NOMO-1 (cell line): ENCODE measurements at regions not wholly inside any gene's neighbourhood (a gene's known extent, or its start where the extent isn't known, plus 50 kb on each side); places are given as distances from the start of the nearest gene placed in this dataset.
A peak's percentile ranks its signal among the peaks of the same experiment; 100 is the strongest.

ENCODE experiments used
- DNase-seq, 2 experiments: peaks; one replicate each; lab custom pipeline; 2025; ENCODE audit not compliant: unreplicated experiment in 2 of 2; lab: John Stamatoyannopoulos, UW

DNA sequence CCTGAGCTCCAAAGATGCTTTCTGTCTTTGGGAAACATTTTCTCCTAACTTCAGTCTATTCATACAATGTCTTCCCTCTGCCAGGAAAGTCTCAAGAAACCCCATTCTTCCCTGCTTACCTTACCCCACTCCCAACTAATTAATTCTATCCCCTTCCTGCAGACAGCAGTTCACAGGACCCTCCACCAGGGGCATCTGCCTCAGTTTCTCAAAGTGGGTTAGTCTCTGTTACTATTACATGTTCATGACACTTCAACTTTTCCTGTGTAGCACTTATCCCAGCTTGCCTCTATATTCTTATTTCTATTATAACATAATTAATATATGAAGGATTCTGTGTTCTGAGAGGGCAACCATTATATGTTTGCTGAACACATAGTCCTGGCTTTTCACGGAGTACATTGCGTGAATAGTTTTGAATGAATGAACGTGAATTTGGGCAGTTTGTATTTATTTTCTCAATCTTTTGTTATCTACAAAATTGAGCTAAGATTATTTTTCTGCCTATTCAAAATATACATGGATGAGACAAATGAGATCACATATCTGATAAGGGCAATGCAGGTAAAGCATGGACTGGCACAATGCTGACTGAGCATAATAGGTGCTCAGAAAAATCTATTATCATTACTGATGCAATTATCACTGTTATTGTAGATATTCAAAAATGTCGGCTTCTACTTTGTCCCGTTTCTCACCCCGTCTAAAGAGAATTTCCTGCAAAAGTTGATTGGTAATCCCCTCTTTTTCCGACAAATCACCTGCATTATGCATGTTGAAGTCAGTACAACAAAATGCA lies 341.1 kb downstream of the BRINP1 start:
- no peak for DNase-seq

DNA sequence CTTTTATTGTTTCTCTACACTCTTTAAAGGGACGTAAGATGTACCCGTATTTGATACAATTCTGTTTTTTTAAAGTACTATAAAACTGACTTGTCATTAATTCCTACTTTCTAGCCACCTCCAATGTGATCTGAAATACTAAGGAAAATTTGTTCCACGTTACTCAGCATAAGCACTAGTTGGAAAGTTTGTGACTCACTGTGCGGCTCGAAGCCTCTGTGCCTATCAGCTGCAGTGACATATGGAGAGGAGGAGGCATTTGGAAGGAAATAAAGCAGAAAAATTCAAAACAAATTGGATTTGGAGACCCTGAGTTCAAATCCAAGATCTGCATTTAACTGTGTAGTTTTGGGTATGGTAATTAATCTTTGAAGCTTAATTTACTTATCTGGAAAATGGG lies 339.3 kb downstream of the BRINP1 start:
- DNase-seq, result no peak

DNA sequence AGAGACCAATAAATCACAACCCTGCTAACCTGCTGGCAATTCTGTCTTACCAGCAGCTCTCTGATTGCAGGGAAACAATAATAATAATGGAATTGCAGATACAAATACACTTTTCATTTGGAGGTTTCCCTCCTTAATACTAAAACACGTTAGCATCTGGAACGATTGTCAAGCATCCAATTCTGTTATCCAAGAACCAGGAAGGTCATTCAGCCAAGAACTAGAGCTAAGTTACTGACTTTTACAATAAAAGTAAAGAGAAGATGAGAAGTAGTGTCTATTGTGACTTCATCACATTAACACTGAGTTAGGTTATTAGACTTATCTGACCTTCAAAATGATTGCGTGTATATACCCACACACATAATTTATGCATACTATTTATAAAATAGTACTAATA lies 335.6 kb downstream of the BRINP1 start:
- DNase-seq, result no peak

DNA sequence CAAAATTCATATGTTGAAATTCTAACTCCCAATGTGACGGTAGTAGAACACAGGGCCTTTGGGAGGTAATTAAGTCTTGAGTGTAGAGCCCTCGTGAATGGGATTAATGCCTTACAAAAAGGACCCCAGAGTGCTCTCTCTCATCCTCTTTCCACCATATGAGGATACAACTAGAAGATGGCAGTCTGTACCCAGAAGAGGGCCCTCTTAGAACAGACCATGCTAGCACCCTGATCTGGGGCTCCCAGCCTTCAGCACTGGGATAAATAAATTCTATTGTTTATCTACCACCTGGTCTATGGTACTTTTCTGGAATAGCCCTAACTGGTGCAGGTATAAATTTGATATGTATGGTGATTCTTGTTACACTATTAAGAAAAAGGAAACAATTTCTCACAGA lies 332.3 kb downstream of the BRINP1 start:
- DNase-seq, result no peak

DNA sequence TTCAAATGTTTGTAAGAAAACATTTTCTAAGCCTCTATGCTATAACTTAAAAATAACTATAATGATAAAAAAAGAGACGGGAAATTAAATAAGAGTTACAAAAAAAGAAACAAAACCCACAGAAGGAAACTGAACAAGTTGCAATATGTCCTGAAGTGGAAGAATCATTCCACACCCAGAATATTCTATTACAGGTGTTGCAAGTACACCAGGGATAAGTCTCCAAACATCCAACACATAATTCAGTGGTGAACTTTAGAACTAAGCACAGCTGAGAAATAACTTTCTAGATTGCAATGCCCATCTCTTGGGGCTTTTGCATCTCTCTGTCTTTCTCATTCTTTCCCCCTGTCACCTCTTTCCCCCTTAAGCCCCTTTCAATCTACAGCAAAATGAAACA lies 325.2 kb downstream of the BRINP1 start:
- DNase-seq, result no peak

DNA sequence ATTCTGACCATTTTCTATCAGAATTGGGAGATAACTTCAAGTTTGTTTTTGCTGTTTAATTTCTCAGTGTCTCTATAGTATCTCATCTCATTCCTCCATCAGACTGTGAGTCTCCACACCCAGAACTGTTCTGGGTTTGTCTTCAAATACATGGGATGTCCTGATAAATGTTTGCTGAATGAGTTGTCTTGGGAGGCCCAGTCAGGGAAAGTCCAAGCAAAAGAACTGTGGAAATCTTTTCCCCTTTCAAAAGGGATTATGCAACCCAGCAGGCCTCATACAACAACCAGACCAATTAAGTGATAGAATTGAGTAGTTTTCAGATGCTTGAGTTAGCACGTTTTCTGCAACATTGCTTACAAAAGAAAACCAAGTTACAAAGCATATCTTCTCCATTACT lies 324.4 kb downstream of the BRINP1 start:
- DNase-seq, result no peak

DNA sequence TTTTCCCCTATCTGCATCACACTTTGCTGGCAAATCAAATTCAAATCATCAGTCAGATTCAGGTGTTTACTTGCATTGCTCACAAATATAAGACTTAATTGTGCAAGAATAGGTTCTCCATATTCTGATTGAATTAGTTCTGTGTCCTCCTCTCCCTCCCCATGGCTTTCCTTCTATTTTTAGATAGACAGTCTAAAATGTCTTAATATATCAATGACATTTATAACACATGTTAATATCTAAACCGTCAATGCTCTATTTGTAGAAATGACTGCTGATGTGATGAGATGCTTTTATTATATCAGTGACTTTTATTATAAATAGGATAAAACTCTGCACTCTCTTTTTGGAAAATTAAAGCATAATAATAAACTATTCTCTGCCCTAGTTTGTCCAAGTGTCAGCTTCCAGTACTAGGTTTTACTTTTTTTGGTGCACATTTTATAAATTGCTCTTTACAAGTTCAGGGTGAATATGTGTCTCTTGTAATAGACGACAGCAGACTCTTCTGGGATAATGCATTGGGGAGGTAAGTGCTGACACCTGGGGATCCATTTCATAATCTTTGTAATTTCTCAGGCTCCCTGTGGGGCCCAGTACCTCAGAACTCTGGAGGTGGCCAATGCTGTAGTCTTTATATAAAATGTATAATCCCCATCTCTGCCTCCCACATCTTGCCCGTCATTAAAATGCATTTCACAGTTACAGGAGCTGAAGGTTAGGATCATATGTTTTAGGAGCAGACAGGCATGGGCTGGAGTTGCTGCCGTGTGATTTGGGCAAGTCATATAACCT lies 321.5 kb downstream of the BRINP1 start:
- no peak for DNase-seq

DNA sequence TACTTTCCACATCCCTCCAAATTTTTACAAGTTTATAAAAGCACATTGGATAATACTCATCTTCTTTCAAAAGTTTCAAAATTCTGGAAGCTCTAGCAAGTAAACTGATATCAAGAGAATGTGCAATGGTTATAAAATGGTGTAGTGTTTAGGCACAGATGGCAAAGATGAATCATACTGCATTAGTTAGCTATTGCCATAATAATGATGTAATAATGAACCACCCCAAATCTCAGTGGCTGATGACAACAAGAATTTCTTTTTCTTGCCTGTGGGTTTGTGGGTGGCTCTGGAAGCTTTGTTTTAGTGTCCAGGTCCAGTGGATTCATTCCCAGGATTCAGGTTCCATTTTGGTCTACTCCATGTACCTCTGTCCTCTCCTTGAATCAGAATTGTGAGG lies 319.0 kb downstream of the BRINP1 start:
- no peak for DNase-seq

DNA sequence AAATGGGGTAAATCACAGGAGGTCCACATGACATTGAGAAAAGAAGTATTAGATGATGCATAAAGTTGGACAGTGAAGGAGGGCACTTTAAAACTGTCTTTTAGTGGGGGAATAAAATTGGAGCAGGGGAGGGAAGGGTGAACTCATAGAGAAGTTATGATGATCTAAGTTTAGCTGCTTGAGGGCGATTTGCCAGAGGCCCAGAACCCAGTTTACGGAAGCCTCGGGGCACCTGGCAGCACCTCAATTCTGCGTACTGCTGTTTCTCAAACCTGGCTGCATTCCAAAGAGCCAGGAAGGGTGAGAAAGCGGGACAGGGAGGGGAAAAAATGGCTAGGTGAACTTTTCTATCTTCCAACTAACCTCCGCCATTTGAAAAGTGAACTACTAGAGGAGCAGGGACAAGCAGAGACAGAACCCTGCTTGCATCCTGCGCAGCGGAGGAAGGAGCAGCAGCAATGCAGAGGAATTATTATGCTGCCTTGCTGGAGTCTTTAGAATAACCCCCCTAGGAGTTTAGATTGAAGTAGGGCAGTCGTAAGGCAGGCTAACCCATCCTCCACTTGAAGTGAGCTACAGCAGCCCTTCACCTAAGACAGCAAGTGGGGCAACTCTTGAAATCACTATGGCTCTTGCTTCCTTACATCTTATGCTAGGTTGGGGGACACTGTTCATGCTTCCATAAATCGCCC lies 316.8 kb downstream of the BRINP1 start:
- no peak for DNase-seq

DNA sequence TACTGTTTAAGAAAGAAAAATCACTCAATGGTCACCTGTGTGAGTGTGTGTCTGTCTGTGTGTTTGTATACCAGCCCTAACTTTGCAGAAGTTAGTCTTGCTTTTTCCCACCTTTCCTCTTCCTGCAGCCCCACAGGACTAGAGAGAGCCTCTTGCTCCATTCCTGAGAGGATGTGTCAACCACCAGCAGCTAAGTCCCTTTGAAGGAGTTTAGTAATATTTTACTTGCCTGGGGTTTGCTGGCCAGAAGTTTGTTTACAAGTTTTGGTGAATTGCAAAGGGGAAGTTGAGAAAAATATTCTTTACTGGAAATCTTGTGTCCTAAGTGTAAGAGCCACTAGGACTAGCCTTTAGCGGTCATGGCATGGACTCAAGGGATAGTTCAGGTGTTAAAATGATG lies 316.2 kb downstream of the BRINP1 start:
- DNase-seq, result no peak

DNA sequence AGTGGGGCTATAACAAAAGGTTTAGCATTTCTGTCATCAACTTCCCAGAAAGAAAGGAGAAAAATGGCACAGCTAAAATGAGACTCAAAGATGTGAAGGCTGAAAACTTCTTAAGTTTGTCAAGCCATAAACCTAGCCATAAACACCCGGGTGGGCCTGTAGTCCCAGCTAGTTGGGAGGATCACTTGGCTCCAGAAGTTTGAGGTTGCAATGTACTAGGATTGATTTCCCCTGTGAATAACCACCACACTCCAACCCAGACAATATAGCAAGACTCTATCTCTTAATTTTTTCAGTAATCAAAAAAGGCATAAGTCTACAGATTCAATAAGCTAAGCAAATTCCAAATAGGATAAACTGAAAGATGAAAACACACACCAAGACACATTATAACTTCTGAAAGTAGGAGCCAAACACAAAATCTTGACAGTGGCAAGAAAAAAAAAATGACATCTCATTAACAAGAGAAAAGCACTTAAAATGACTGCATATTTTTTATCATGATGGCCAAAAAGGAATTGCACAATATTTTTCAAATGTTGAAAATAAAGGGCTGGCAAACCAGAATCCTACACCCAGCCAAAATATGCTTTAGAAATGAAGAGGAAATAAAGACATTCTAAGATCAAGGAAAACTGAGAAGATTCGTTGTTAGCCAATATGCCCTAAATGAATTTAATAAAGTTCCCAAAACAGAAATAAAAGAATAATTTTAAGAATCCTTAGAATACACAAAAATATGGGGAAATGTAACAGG lies 308.4 kb downstream of the BRINP1 start:
- no peak for DNase-seq

DNA sequence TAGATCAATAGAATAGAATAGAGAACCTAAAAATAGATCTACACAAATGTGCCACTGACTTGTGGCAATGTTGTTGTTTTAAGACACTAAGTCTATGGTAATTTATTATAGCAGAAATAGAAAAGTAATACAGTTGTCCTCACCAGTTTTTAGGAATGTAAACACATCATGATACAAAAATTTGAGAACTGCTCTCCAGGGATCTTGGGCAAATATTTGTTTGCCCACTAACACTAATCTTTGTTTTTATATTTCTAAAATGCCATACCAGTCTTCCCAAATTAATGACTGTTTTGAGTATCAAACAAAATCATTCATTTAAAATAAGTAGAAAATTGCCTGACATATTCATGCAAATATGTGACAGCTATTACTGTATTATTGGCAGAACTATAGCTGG lies 297.6 kb downstream of the BRINP1 start:
- DNase-seq, result no peak

DNA sequence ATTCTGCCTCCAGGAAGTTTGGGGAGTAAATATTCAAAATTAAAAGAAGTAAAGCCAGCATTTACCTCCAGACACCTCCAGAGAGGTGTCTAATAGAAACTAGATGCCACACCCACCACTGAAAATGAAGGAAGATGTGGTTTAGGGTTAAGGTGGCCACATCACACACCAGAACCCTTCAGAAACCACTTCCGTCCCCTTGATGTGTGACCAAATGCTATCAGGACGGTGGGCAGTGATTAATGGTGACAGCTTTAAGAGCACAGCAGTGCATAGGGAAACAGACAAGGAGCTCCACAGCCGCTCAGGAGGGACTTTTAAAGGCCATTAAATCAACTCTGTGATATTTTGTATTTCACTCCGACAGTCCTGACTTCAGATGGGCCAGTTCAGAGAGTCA lies 295.2 kb downstream of the BRINP1 start:
- DNase-seq, result peak in 1 of 2 experiments; percentile 41

DNA sequence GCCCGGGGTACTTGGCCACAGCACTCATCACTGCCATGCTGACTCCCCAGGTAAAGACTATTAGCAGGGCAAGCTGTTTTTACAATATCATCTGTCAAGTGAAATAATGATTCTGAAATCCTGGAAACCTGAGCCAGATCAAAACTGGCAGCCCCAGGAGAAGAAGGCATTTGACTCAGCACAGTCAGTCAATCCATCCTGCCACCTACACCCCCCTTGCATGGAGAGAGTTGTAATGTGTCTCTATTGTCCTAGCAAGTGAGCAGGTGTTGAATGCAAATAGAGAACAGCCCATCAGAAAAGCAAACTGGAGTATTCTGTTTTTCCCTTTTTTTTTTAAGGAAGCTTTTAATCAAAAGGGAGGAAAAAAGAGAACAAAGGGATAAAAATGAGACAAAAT lies 291.2 kb downstream of the BRINP1 start:
- no peak for DNase-seq

DNA sequence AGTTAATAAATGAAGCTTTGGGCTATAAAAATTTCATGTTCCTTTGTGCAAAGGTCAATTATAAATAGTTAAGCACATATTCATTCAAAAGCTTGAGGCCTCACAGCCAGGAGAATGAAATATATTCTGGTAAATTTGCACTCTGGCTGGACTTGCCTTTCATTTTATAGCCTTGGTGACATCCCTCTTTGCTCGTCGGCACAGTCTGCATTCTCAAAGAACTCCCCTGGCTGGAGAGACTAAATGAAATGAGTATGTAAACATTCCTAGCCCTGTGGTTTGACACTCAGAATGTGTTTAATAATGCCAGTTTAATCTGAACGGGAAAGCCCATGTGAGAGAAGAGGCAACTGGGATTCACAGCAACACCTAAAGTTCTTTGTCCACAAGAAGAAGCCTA lies 285.6 kb downstream of the BRINP1 start:
- no peak for DNase-seq

DNA sequence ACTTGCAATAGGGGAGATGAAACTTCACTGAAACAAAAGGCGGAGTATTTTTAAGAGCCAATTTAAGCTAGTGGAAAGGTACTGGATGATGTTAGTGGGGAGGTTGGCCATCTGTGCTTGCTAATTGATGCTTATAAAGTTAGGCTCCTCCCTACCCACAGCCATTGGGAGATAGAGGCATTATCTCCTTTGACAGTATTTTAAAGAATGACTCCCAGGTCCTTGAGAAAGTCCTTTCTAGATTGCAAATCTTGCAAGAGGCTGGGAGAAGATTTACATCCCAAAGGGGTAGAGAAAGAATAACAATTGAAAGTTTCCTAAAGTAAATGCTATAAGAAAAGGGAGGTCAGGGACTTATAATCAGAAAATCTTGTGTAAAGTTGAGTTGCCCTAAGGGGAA lies 282.6 kb downstream of the BRINP1 start:
- DNase-seq, result no peak

DNA sequence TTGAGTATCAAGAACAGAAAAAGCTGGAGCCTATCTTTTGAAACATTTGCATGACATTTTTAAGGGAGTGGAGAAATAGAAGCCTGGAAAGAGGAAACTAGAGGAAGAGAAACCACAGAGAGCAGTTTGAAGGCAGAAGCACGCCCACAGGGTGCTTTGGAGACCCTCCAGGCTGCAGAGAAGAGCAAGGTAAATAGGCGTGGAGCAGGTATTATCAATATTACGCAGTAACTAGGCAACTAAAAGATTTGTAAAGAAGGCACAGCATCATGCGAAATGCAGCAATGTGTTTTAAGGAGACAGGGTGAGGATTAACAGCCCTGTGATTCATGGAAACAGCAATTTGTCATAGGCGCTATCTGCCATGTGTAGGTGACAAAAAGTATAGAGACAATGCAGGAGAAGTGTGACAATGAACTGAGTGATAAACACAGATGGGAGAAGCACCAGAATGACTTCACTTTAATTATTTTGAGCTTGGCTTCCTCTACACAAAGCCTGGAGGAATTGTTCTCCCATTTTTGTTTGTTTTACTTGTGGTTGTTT lies 281.2 kb downstream of the BRINP1 start:
- DNase-seq, result no peak

DNA sequence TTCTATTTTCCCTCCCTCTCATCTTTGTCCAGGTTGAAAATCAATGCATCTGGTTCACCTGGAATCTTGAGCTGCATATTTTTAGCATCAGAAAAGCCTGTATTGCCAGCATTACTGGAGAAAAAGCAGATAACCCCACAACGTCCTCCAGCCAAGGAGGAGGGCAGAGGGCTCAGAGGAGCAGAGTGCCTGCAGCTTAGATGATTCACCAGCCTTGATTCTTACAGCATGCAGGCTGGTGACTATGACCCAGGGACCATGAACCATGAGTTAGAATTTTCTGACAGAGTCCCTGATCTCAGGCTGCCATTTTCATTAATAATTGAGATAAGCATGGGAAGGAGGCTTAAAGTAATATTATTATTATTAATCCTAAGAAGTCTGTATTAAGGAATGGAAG lies 278.2 kb downstream of the BRINP1 start:
- DNase-seq, result no peak

DNA sequence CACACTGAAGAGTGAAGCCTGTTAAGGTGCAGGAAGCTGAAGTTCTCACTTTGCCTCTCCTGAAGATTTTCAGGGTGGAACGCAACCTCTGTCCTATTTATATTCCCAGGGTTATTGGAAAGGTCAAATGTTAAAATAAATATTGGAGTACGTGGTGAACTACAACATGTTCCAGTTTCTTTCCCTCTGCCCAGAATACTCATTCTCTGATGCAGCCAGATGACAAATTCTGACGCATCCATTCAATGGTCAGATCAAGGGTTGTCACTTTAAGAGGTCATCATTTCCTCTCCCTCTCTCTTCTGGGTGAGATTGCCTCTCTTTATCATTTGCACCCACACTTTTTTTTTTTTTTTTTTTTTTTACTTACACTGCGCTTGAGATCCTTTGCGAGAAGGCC lies 277.1 kb downstream of the BRINP1 start:
- no peak for DNase-seq

DNA sequence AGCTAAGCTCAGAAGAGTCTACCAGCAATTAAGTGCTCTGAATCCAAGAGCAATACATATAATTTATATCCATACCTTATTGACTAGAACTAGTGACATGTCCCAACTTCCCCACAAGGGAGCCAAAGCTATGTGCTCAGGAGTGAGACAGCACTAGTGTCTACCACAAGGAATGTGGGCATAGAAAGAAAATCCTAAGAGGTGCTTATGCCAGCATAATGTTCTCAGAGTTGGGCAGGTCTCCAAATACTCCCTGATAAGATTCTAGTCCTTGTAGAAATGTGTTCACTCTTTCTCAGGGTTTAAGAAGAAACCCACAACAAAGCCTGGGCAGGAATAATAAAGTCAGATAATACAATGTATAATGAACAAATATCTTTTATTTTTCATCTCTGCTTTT lies 275.1 kb downstream of the BRINP1 start:
- DNase-seq, result no peak

DNA sequence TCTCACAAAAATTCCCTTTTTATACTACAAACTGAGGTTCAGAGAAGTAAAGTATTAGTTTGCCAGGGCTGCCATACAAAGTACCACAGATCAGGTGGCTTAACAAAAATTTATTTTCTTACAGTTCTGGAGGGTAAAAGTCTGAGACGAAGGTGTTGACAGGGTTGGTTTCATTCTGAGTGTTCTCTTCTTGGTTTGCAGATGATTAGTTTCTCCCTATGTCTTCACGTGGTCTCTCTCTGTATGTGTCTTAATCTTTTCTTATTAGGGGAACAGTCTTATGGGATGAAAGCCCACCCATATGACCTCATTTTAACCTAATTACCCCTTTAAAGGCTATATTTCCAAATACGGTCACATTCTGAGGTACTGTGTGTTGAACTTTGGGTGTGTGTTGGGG lies 274.2 kb downstream of the BRINP1 start:
- no peak for DNase-seq
